ENCODE measurements at regions not wholly inside any gene's neighbourhood (a gene's known extent, or its start where the extent isn't known, plus 50 kb on each side); places are given as distances from the start of the nearest gene placed in this dataset.
"Not testable (repeated sequence)": the region's sequence is repeated elsewhere in the genome, so short reads cannot be mapped to it uniquely, and the experiment has no call there.

- no peak for DNase-seq
These were observed 174.2 kb downstream of the LNPK start for GRCh38 chr2:175827856-175828255.

- DNase-seq, result no peak
These were observed 177.8 kb downstream of the LNPK start for GRCh38 chr2:175824243-175824642.

GRCh38 chr2:175823707-175824073 lies 178.4 kb downstream of the LNPK start:
- DNase-seq, result no peak

GRCh38 chr2:175823002-175823706 lies 178.9 kb downstream of the LNPK start:
- no peak for DNase-seq

GRCh38 chr2:175817221-175817620 lies 184.8 kb downstream of the LNPK start:
- DNase-seq, result no peak

- DNase-seq, result no peak
These were observed 186.5 kb downstream of the LNPK start for GRCh38 chr2:175815537-175815936.

- DNase-seq, result no peak
These were observed 190.1 kb downstream of the LNPK start for GRCh38 chr2:175811971-175812370.

GRCh38 chr2:175808858-175809257 lies 193.2 kb downstream of the LNPK start:
- DNase-seq, result no peak

GRCh38 chr2:175808078-175808477 lies 194.0 kb downstream of the LNPK start:
- DNase-seq, result no peak

- peak; percentile 69 for DNase-seq
These were observed 194.8 kb downstream of the LNPK start for GRCh38 chr2:175807031-175807873.

- no peak for DNase-seq
These were observed 195.5 kb downstream of the LNPK start for GRCh38 chr2:175806570-175806969.

- DNase-seq, result no peak
These were observed 196.0 kb downstream of the LNPK start for GRCh38 chr2:175806125-175806490.

- no peak for DNase-seq
These were observed 196.5 kb downstream of the LNPK start for GRCh38 chr2:175805442-175806124.

GRCh38 chr2:175804122-175804521 lies 197.9 kb downstream of the LNPK start:
- peak; percentile 85 for DNase-seq

- not testable (repeated sequence) for DNase-seq
These were observed 205.6 kb downstream of the LNPK start for GRCh38 chr2:175796422-175796821.

- DNase-seq, result no peak
These were observed 208.4 kb downstream of the LNPK start for GRCh38 chr2:175793648-175794047.

GRCh38 chr2:175792881-175793280 lies 209.2 kb downstream of the LNPK start:
- DNase-seq, result no peak

GRCh38 chr2:175792199-175792598 lies 209.9 kb downstream of the LNPK start:
- no peak for DNase-seq

GRCh38 chr2:175786471-175787124 lies 215.5 kb downstream of the LNPK start:
- DNase-seq, result no peak

GRCh38 chr2:175777337-175777736 lies 224.7 kb downstream of the LNPK start:
- not testable (repeated sequence) for DNase-seq

- DNase-seq, result no peak
These were observed 232.9 kb downstream of the LNPK start for GRCh38 chr2:175769200-175769599.

GRCh38 chr2:175766880-175767279 lies 235.2 kb downstream of the LNPK start:
- DNase-seq, result no peak

GRCh38 chr2:175755656-175756386 lies 246.2 kb downstream of the LNPK start:
- no peak for DNase-seq

All from DMS79 (cell line).